ENCODE measurements at regions not wholly inside any gene's neighbourhood (a gene's known extent, or its start where the extent isn't known, plus 50 kb on each side); places are given as distances from the start of the nearest gene placed in this dataset.

- no peak for TF ChIP-seq ZNF157 (tag by site-specific recombination; IDR thresholded peaks at IDR 0.05)
- TF ChIP-seq ZNF501 (tag by site-specific recombination; IDR thresholded peaks at IDR 0.05): no peak
- TF ChIP-seq ZNF830 (tag by site-specific recombination; IDR thresholded peaks at IDR 0.05; ENCODE audit: low read depth): no peak
- no peak for TF ChIP-seq ZSCAN4 (tag by site-specific recombination; IDR thresholded peaks at IDR 0.05)
- no peak for TF ChIP-seq ZNF449 (tag by site-specific recombination; IDR thresholded peaks at IDR 0.05)
- TF ChIP-seq ZBTB48 (tag by site-specific recombination; IDR thresholded peaks at IDR 0.05): no peak
- TF ChIP-seq ZNF768 (tag by site-specific recombination; IDR thresholded peaks at IDR 0.05): no peak
- no peak for TF ChIP-seq ZSCAN18 (tag by site-specific recombination; IDR thresholded peaks at IDR 0.05)
- TF ChIP-seq ZBTB10 (tag by site-specific recombination; IDR thresholded peaks at IDR 0.05): no peak
Measured at GRCh38 chr5:124397317-124397716, 349.1 kb downstream of the ZNF608 start (continued).

- H3K4me3 ChIP-seq (ENCODE audit: low read depth, low read length): no peak overlapping the region
- ChIA-PET POLR2A (no interaction called here), CTCF (interaction anchor here (0.9 kb wide), 1 partner anchor 763 kb away, joined by 3 read pairs; no protein-coding TSS in a partner anchor)
- no peak for TF ChIP-seq ZNF140 (tag by site-specific recombination; IDR thresholded peaks at IDR 0.05)
- H3K4me1 ChIP-seq (ENCODE audit: control insufficient read depth, insufficient read depth, low read length): peaks cover 6% of the 10 kb centered on the region
- no peak overlapping the region for H3K27ac ChIP-seq (ENCODE audit: extremely low read depth, low read depth, low read length)
- no peaks in the 10 kb centered on the region for H3K36me3 ChIP-seq (ENCODE audit: control insufficient read depth in 2 of 2, insufficient read depth in 1 of 2, low read length in 2 of 2)
- H3K9me3 ChIP-seq (ENCODE audit: control insufficient read depth, insufficient read depth, low read depth, low read length): no peaks in the 10 kb centered on the region
Measured at GRCh38 chr5:124395926-124396325, 350.5 kb downstream of the ZNF608 start.

GRCh38 chr5:124395287-124395686, 351.2 kb downstream of the ZNF608 start:
- CTCF ChIA-PET: no interaction called here

More at GRCh38 chr5:124395287-124395686, 351.2 kb downstream of the ZNF608 start:
- no peaks in the 10 kb centered on the region for H3K36me3 ChIP-seq (ENCODE audit: control insufficient read depth in 2 of 2, insufficient read depth in 1 of 2, low read length in 2 of 2)
- POLR2A ChIA-PET: no interaction called here
- H3K27ac ChIP-seq (ENCODE audit: extremely low read depth, low read depth, low read length): no peak overlapping the region
- TF ChIP-seq ZNF148 (tag by site-specific recombination; IDR thresholded peaks at IDR 0.05; ENCODE audit: borderline replicate concordance) (no peak), ZBTB7A (tag by site-specific recombination; IDR thresholded peaks at IDR 0.05; ENCODE audit: low read depth) (no peak), REST (tag by site-specific recombination; IDR thresholded peaks at IDR 0.05) (peak; percentile 35; the same call in 1 of the 2 replicates), ZNF555 (tag by site-specific recombination; conservative IDR thresholded peaks at IDR 0.05) (no peak)
- H3K4me3 ChIP-seq (ENCODE audit: low read depth, low read length): no peak overlapping the region
- H3K9me3 ChIP-seq (ENCODE audit: control insufficient read depth, insufficient read depth, low read depth, low read length): no peaks in the 10 kb centered on the region
- peaks cover 6% of the 10 kb centered on the region for H3K4me1 ChIP-seq (ENCODE audit: control insufficient read depth, insufficient read depth, low read length)

Measured in HEK293 (cell line).